ENCODE measurements at regions not wholly inside any gene's neighbourhood (a gene's known extent, or its start where the extent isn't known, plus 50 kb on each side); places are given as distances from the start of the nearest gene placed in this dataset.

GRCh38 chr3:163726125-163726524 is 1352.2 kb downstream of the SI start:
- Histone ChIP-seq H3K4me3 (ENCODE audit: low read depth, low read length, poor library complexity, severe bottlenecking) (no peak overlapping the region), H3K27ac (ENCODE audit: low read depth, low read length, poor library complexity, severe bottlenecking) (no peak overlapping the region), H3K27me3 (replicated peaks; ENCODE audit: insufficient read depth, low read depth, low read length, poor library complexity) (no peaks in the 10 kb centered on the region), H3K36me3 (ENCODE audit: insufficient read depth, low read length, poor library complexity, severe bottlenecking) (no peaks in the 10 kb centered on the region), H3K9me3 (ENCODE audit: low read depth, low read length, poor library complexity, severe bottlenecking) (no peaks in the 10 kb centered on the region), H3K4me1 (ENCODE audit: insufficient read depth, low read length, poor library complexity, severe bottlenecking) (no peaks in the 10 kb centered on the region)
- no peak for DNase-seq (ENCODE audit: low spot score)
- POLR2A ChIA-PET (ENCODE audit: low non-redundant PET): no interaction called here
- CTCF ChIA-PET: no interaction called here
- TF ChIP-seq EZH2 (IDR thresholded peaks at IDR 0.05; ENCODE audit: borderline replicate concordance, low read depth, low read length, poor library complexity, severe bottlenecking) (no peak), CTCF (conservative IDR thresholded peaks at IDR 0.05; ENCODE audit: low read depth, low read length) (no peak)
- BruUV-seq (replicated peaks): no TSS peak
- intact Hi-C loops (cut with micrococcal nuclease; ENCODE audit: unreplicated experiment): no loop called here

GRCh38 chr3:163722405-163722804 is 1355.9 kb downstream of the SI start:
- Histone ChIP-seq H3K9me3 (ENCODE audit: low read depth, low read length, poor library complexity, severe bottlenecking) (no peaks in the 10 kb centered on the region), H3K27ac (ENCODE audit: low read depth, low read length, poor library complexity, severe bottlenecking) (no peak overlapping the region), H3K4me3 (ENCODE audit: low read depth, low read length, poor library complexity, severe bottlenecking) (no peak overlapping the region), H3K27me3 (replicated peaks; ENCODE audit: insufficient read depth, low read depth, low read length, poor library complexity) (no peaks in the 10 kb centered on the region), H3K36me3 (ENCODE audit: insufficient read depth, low read length, poor library complexity, severe bottlenecking) (no peaks in the 10 kb centered on the region), H3K4me1 (ENCODE audit: insufficient read depth, low read length, poor library complexity, severe bottlenecking) (no peaks in the 10 kb centered on the region)
- no peak for TF ChIP-seq CTCF (conservative IDR thresholded peaks at IDR 0.05; ENCODE audit: low read depth, low read length)
- TF ChIP-seq EZH2 (IDR thresholded peaks at IDR 0.05; ENCODE audit: borderline replicate concordance, low read depth, low read length, poor library complexity, severe bottlenecking): no peak
- intact Hi-C loops (cut with micrococcal nuclease; ENCODE audit: unreplicated experiment): no loop called here
- BruUV-seq (replicated peaks): no TSS peak
- CTCF ChIA-PET: no interaction called here
- POLR2A ChIA-PET (ENCODE audit: low non-redundant PET): no interaction called here
- peak; percentile 4 for DNase-seq (ENCODE audit: low spot score)

- CTCF ChIA-PET: no interaction called here
- Histone ChIP-seq H3K27ac (ENCODE audit: low read depth, low read length, poor library complexity, severe bottlenecking) (no peak overlapping the region), H3K4me1 (ENCODE audit: insufficient read depth, low read length, poor library complexity, severe bottlenecking) (no peaks in the 10 kb centered on the region), H3K27me3 (replicated peaks; ENCODE audit: insufficient read depth, low read depth, low read length, poor library complexity) (no peaks in the 10 kb centered on the region), H3K4me3 (ENCODE audit: low read depth, low read length, poor library complexity, severe bottlenecking) (no peak overlapping the region), H3K9me3 (ENCODE audit: low read depth, low read length, poor library complexity, severe bottlenecking) (no peaks in the 10 kb centered on the region), H3K36me3 (ENCODE audit: insufficient read depth, low read length, poor library complexity, severe bottlenecking) (no peaks in the 10 kb centered on the region)
- POLR2A ChIA-PET (ENCODE audit: low non-redundant PET): no interaction called here
- BruUV-seq (replicated peaks): no TSS peak
- no peak for TF ChIP-seq EZH2 (IDR thresholded peaks at IDR 0.05; ENCODE audit: borderline replicate concordance, low read depth, low read length, poor library complexity, severe bottlenecking)
- no peak for TF ChIP-seq CTCF (conservative IDR thresholded peaks at IDR 0.05; ENCODE audit: low read depth, low read length)
- intact Hi-C loops (cut with micrococcal nuclease; ENCODE audit: unreplicated experiment): no loop called here
- DNase-seq (ENCODE audit: low spot score): no peak
Measured at GRCh38 chr3:163721596-163721995, 1356.7 kb downstream of the SI start.

All from A673 (cell line).